A673 (cell line): ENCODE measurements at regions not wholly inside any gene's neighbourhood (a gene's known extent, or its start where the extent isn't known, plus 50 kb on each side); places are given as distances from the start of the nearest gene placed in this dataset.

Source experiments
- BruUV-seq: library from RNA; stranded (reverse); fragments of 400-500 nt; replicated peaks from 2 replicates; lab custom pipeline; 2021; lab: Mats Ljungman, UMichigan
- CTCF ChIA-PET: fragments of 300-600 bp; sonication (Branson Sonifier 250); formaldehyde crosslinking; loops from one replicate; lab custom pipeline; 2022; ENCODE audit warnings: antibody characterized with exemption; lab: Charles Lee
- POLR2A ChIA-PET: fragments of 300-600 bp; sonication (Branson Sonifier 250); formaldehyde crosslinking; loops from one replicate; lab custom pipeline; 2022; ENCODE audit warnings: antibody characterized with exemption; ENCODE audit not compliant: low non-redundant PET; lab: Charles Lee
- DNase-seq: peaks from one replicate; pipeline ENCODE4 v3.0.0-alpha.2; 2015; ENCODE audit warnings: low spot score
- H3K27ac ChIP-seq: fragments of 200-600 bp; sonication (generic); 2 replicates; pipeline ENCODE4 v1.5.1; 2016; ENCODE audit warnings: mixed run types, low read depth, mild to moderate bottlenecking, mixed read lengths, antibody characterized with exemption, low read length; ENCODE audit not compliant: poor library complexity, severe bottlenecking
- H3K27me3 ChIP-seq: fragments of 200-600 bp; sonication (generic); replicated peaks from 2 replicates; pipeline ENCODE4 v1.6.1; 2017; ENCODE audit warnings: mixed run types, low read depth, mild to moderate bottlenecking, mixed read lengths, antibody characterized with exemption, low read length; ENCODE audit not compliant: insufficient read depth, poor library complexity
- H3K36me3 ChIP-seq: fragments of 200-600 bp; sonication (generic); 2 replicates; pipeline ENCODE4 v1.6.1; 2016; ENCODE audit warnings: mixed run types, mild to moderate bottlenecking, mixed read lengths, antibody characterized with exemption, low read length; ENCODE audit not compliant: insufficient read depth, poor library complexity, severe bottlenecking
- H3K4me1 ChIP-seq: fragments of 200-600 bp; sonication (generic); 2 replicates; pipeline ENCODE4 v1.6.1; 2017; ENCODE audit warnings: mixed run types, mild to moderate bottlenecking, mixed read lengths, antibody characterized with exemption, low read length; ENCODE audit not compliant: insufficient read depth, poor library complexity, severe bottlenecking
- H3K4me3 ChIP-seq: fragments of 200-600 bp; sonication (generic); 2 replicates; pipeline ENCODE4 v1.5.1; 2016; ENCODE audit warnings: low read depth, mixed run types, mild to moderate bottlenecking, mixed read lengths, low read length; ENCODE audit not compliant: poor library complexity, severe bottlenecking
- H3K9me3 ChIP-seq: fragments of 200-600 bp; sonication (generic); 2 replicates; pipeline ENCODE4 v1.6.1; 2016; ENCODE audit warnings: mixed run types, low read depth, mild to moderate bottlenecking, mixed read lengths, antibody characterized with exemption, low read length; ENCODE audit not compliant: poor library complexity, severe bottlenecking
- CTCF ChIP-seq: fragments of 300-800, 200-600 bp; sonication (generic); conservative IDR thresholded peaks from 2 replicates; pipeline ENCODE4 v1.5.1; 2017; ENCODE audit warnings: low read depth, mild to moderate bottlenecking, antibody characterized with exemption, low read length, moderate library complexity, mixed read lengths
- EZH2 ChIP-seq: fragments of 200-600 bp; sonication (generic); IDR thresholded peaks from 2 replicates; pipeline ENCODE4 v1.6.1; 2017; ENCODE audit warnings: borderline replicate concordance, low read depth, mild to moderate bottlenecking, mixed read lengths, antibody characterized with exemption, low read length; ENCODE audit not compliant: poor library complexity, severe bottlenecking
- intact Hi-C: fragments of 100-400 bp; cut with micrococcal nuclease; formaldehyde crosslinking; loops from one replicate; pipeline ENCODE4 v1.10.0; 2022; ENCODE audit not compliant: unreplicated experiment

- no peak overlapping the region for H3K4me3 ChIP-seq
- H3K27me3 ChIP-seq = no peaks in the 10 kb centered on the region
- no peaks in the 10 kb centered on the region for H3K9me3 ChIP-seq
- intact Hi-C loops = no loop called here
- H3K4me1 ChIP-seq = peaks cover 4% of the 10 kb centered on the region
- no peaks in the 10 kb centered on the region for H3K36me3 ChIP-seq
- ChIA-PET CTCF (no interaction called here), POLR2A (no interaction called here)
- DNase-seq = no peak
- TF ChIP-seq CTCF = no peak
- TF ChIP-seq EZH2 = no peak
- H3K27ac ChIP-seq = no peak overlapping the region
- no TSS peak for BruUV-seq
Measured at GRCh38 chr9:135304886-135305285, 174.7 kb upstream of the PPP1R26 start.

- Histone ChIP-seq H3K4me1 (peaks cover 4% of the 10 kb centered on the region), H3K36me3 (no peaks in the 10 kb centered on the region), H3K27me3 (no peaks in the 10 kb centered on the region), H3K9me3 (no peaks in the 10 kb centered on the region), H3K4me3 (no peak overlapping the region), H3K27ac (no peak overlapping the region)
- CTCF ChIA-PET = no interaction called here
- POLR2A ChIA-PET = no interaction called here
- intact Hi-C loops = no loop called here
- BruUV-seq = no TSS peak
- TF ChIP-seq CTCF (no peak), EZH2 (no peak)
- no peak for DNase-seq
Measured at GRCh38 chr9:135305546-135306180, 173.9 kb upstream of the PPP1R26 start.

GRCh38 chr9:135306699-135307098, 172.9 kb upstream of the PPP1R26 start:
- POLR2A ChIA-PET = no interaction called here
- H3K4me3 ChIP-seq = no peak overlapping the region
- BruUV-seq = no TSS peak
- H3K4me1 ChIP-seq = no peaks in the 10 kb centered on the region
- TF ChIP-seq EZH2 = no peak
- no peak for TF ChIP-seq CTCF
- intact Hi-C loops = no loop called here
- no peak for DNase-seq
- no peaks in the 10 kb centered on the region for H3K27me3 ChIP-seq
- no peaks in the 10 kb centered on the region for H3K9me3 ChIP-seq
- no peaks in the 10 kb centered on the region for H3K36me3 ChIP-seq
- no peak overlapping the region for H3K27ac ChIP-seq
- CTCF ChIA-PET = no interaction called here
